ENCODE measurements at regions not wholly inside any gene's neighbourhood (a gene's known extent, or its start where the extent isn't known, plus 50 kb on each side); places are given as distances from the start of the nearest gene placed in this dataset.

DNA sequence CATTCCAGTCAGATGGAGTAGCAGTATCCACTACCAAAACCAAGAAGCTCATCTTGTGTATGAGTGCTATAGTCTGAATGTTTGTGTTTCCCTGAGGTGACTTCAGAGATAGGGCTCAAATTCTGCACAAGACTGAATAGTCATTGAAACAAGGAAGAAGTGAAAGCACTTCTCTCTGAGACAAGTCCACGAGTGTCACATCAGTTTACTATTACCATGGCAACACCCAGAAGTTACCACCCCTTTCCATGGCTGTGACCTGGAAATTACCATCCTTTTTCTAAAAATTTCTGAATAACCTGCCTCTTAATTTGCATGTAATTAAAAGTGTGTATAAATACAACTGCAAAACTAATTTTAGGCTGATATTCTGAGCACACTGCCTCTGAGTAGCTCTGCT lies 682.1 kb upstream of the ADGRB3 start:
- TF ChIP-seq, protein P1, sequence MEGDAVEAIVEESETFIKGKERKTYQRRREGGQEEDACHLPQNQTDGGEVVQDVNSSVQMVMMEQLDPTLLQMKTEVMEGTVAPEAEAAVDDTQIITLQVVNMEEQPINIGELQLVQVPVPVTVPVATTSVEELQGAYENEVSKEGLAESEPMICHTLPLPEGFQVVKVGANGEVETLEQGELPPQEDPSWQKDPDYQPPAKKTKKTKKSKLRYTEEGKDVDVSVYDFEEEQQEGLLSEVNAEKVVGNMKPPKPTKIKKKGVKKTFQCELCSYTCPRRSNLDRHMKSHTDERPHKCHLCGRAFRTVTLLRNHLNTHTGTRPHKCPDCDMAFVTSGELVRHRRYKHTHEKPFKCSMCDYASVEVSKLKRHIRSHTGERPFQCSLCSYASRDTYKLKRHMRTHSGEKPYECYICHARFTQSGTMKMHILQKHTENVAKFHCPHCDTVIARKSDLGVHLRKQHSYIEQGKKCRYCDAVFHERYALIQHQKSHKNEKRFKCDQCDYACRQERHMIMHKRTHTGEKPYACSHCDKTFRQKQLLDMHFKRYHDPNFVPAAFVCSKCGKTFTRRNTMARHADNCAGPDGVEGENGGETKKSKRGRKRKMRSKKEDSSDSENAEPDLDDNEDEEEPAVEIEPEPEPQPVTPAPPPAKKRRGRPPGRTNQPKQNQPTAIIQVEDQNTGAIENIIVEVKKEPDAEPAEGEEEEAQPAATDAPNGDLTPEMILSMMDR (IDR thresholded peaks at IDR 0.05; ENCODE audit: borderline replicate concordance, extremely low read depth, low read length, poor library complexity, severe bottlenecking): no peak
- TF ChIP-seq EZH2 (IDR thresholded peaks at IDR 0.05; ENCODE audit: borderline replicate concordance, low read depth, low read length, severe bottlenecking): no peak
